IMR-90 (cell line): ENCODE measurements at regions not wholly inside any gene's neighbourhood (a gene's known extent, or its start where the extent isn't known, plus 50 kb on each side); places are given as distances from the start of the nearest gene placed in this dataset.

Experiments
- ATAC-seq: fragments of 200-7000 bp; cut with Tn5 transposase; 2 replicates; pipeline ENCODE4 v1.9.1; 2020; ENCODE audit warnings: low read depth, mild to moderate bottlenecking, moderate library complexity
- BruUV-seq: library from RNA; stranded (reverse); fragments of 400-500 nt; replicated peaks from 2 replicates; lab custom pipeline; 2021; lab: Mats Ljungman, UMichigan
- CTCF ChIA-PET: fragments of 300-600 bp; formaldehyde crosslinking; extraction: SDS; loops from one replicate; lab custom pipeline; 2021; ENCODE audit warnings: antibody characterized with exemption; lab: Yijun Ruan, JAX
- POLR2A ChIA-PET: fragments of 300-600 bp; sonication (Branson Sonifier 250); formaldehyde crosslinking; loops from one replicate; lab custom pipeline; 2022; ENCODE audit warnings: antibody characterized with exemption; ENCODE audit not compliant: unreplicated experiment; lab: Charles Lee
- DNase-seq: peaks from one replicate; pipeline ENCODE4 v3.0.0; 2013
- H2AFZ ChIP-seq: replicated peaks from 2 replicates; pipeline ENCODE3; 2013; ENCODE audit warnings: low read length, mild to moderate bottlenecking; ENCODE audit not compliant: poor library complexity
- H2AK5ac ChIP-seq: 2 replicates; pipeline ENCODE4 v1.6.1; 2013; ENCODE audit warnings: low read depth, low read length, inconsistent platforms
- H2AK9ac ChIP-seq: replicated peaks from 2 replicates; pipeline ENCODE3; 2013; ENCODE audit warnings: mild to moderate bottlenecking, low read depth, low read length, moderate library complexity; ENCODE audit not compliant: poor library complexity
- H2BK120ac ChIP-seq: 2 replicates; pipeline ENCODE4 v1.6.1; 2013; ENCODE audit warnings: low read depth, low read length, inconsistent platforms
- H2BK15ac ChIP-seq: 3 replicates; pipeline ENCODE4 v1.6.1; 2013; ENCODE audit warnings: low read depth, low read length, inconsistent platforms
- H2BK20ac ChIP-seq: 2 replicates; pipeline ENCODE4 v1.6.1; 2013; ENCODE audit warnings: low read depth, mild to moderate bottlenecking, inconsistent platforms, low read length, moderate library complexity
- H2BK5ac ChIP-seq: 2 replicates; pipeline ENCODE4 v1.6.1; 2013; ENCODE audit warnings: mild to moderate bottlenecking, low read depth, low read length, inconsistent platforms; ENCODE audit not compliant: poor library complexity, severe bottlenecking
- H3K14ac ChIP-seq: replicated peaks from 2 replicates; pipeline ENCODE4 v1.6.1; 2013; ENCODE audit warnings: low read depth, low read length, inconsistent platforms
- H3K18ac ChIP-seq: 2 replicates; pipeline ENCODE4 v1.6.1; 2013; ENCODE audit warnings: low read depth, low read length, control low read depth
- H3K23ac ChIP-seq: 2 replicates; pipeline ENCODE4 v1.6.1; 2013; ENCODE audit warnings: low read depth, low read length, inconsistent platforms
- H3K27ac ChIP-seq: 2 replicates; pipeline ENCODE4 v1.5.1; 2013; ENCODE audit warnings: mild to moderate bottlenecking, control low read depth, low read length; ENCODE audit not compliant: insufficient read depth
- H3K27me3 ChIP-seq: 2 replicates; pipeline ENCODE4 v1.6.1; 2013; ENCODE audit warnings: low read length; ENCODE audit not compliant: control insufficient read depth, insufficient read depth
- H3K36me3 ChIP-seq: 2 replicates; pipeline ENCODE4 v1.6.1; 2013; ENCODE audit warnings: low read length, mixed read lengths; ENCODE audit not compliant: control insufficient read depth, insufficient read depth
- H3K4ac ChIP-seq: 2 replicates; pipeline ENCODE4 v1.6.1; 2013; ENCODE audit warnings: low read depth, low read length, inconsistent platforms
- H3K4me1 ChIP-seq: 2 replicates; pipeline ENCODE4 v1.6.1; 2013; ENCODE audit warnings: low read length, mixed read lengths; ENCODE audit not compliant: control insufficient read depth, insufficient read depth
- H3K4me2 ChIP-seq: 2 replicates; pipeline ENCODE4 v1.6.1; 2013; ENCODE audit warnings: low read depth, mild to moderate bottlenecking, control low read depth, low read length, moderate library complexity
- H3K4me3 ChIP-seq: 2 replicates; pipeline ENCODE4 v1.5.1; 2013; ENCODE audit warnings: low read depth, mild to moderate bottlenecking, control low read depth, low read length, moderate library complexity; ENCODE audit not compliant: insufficient read depth
- H3K56ac ChIP-seq: 2 replicates; pipeline ENCODE4 v1.6.1; 2013; ENCODE audit warnings: low read length, inconsistent platforms; ENCODE audit not compliant: insufficient read depth; ENCODE audit errors: extremely low read depth
- H3K79me1 ChIP-seq, 2 experiments: 2 replicates each; pipeline ENCODE4 v1.6.1; 2013; ENCODE audit warnings: low read length in 2 of 2, inconsistent platforms in 1 of 2, low read depth in 1 of 2
- H3K9ac ChIP-seq: 2 replicates; pipeline ENCODE4 v1.6.1; 2013; ENCODE audit warnings: low read depth, low read length, control low read depth
- H3K9me1 ChIP-seq: 2 replicates; pipeline ENCODE4 v1.6.1; 2013; ENCODE audit warnings: low read length, inconsistent platforms; ENCODE audit not compliant: insufficient read depth
- H3K9me3 ChIP-seq: 2 replicates; pipeline ENCODE4 v1.6.1; 2013; ENCODE audit warnings: low read length; ENCODE audit not compliant: control insufficient read depth, insufficient read depth
- H4K20me1 ChIP-seq: 2 replicates; pipeline ENCODE4 v1.6.1; 2013; ENCODE audit warnings: low read length, inconsistent platforms; ENCODE audit not compliant: insufficient read depth
- H4K5ac ChIP-seq: 2 replicates; pipeline ENCODE4 v1.6.1; 2013; ENCODE audit warnings: mild to moderate bottlenecking, low read depth, low read length, control low read depth
- H4K8ac ChIP-seq, 2 experiments: 2 replicates each; pipeline ENCODE4 v1.6.1; 2013; ENCODE audit warnings: low read depth in 2 of 2, low read length in 2 of 2, control low read depth in 1 of 2, inconsistent platforms in 1 of 2
- H4K91ac ChIP-seq: 2 replicates; pipeline ENCODE4 v1.6.1; 2013; ENCODE audit warnings: low read depth, low read length, inconsistent platforms; ENCODE audit not compliant: insufficient read depth
- MAFK ChIP-seq: IDR thresholded peaks from 2 replicates; pipeline ENCODE4 v1.6.1; 2012; ENCODE audit warnings: low read depth, low read length, improper control_type of control experiment
- RAD21 ChIP-seq: IDR thresholded peaks from 2 replicates; pipeline ENCODE4 v1.6.1; 2012; ENCODE audit warnings: low read length, improper control_type of control experiment
- WGBS, 2 experiments: methylation state at CpG; one replicate each; pipeline versions ENCODE4 v1.1.5 to v1.1.7; 2013; ENCODE audit warnings: missing lambda C conversion rate in 2 of 2; ENCODE audit not compliant: insufficient read length in 1 of 2; ENCODE audit errors: extremely low coverage in 2 of 2; 5-methylcytosine and 5-hydroxymethylcytosine counted together
- dilution Hi-C: fragments of 300-500 bp; cut with HindIII; formaldehyde crosslinking; loops from one replicate; pipeline ENCODE4 v1.14.3; 2018; ENCODE audit warnings: low sequenced_read_pairs; ENCODE audit not compliant: unreplicated experiment
- in situ Hi-C: fragments of 300-500 bp; cut with MboI; formaldehyde crosslinking; loops from 3 replicates; pipeline ENCODE4 v1.14.3; 2019; ENCODE audit warnings: low sequenced_read_pairs, inconsistent platforms, mixed read lengths
- intact Hi-C: fragments of 100-400 bp; cut with micrococcal nuclease; formaldehyde crosslinking; loops from 2 replicates; pipeline ENCODE4 v1.10.0; 2022
- TF ChIP-seq, protein P1 (sequence below): conservative IDR thresholded peaks from 2 replicates; pipeline ENCODE4 v1.5.1; 2012; ENCODE audit warnings: mild to moderate bottlenecking, low read depth, low read length, improper control_type of control experiment

DNA sequence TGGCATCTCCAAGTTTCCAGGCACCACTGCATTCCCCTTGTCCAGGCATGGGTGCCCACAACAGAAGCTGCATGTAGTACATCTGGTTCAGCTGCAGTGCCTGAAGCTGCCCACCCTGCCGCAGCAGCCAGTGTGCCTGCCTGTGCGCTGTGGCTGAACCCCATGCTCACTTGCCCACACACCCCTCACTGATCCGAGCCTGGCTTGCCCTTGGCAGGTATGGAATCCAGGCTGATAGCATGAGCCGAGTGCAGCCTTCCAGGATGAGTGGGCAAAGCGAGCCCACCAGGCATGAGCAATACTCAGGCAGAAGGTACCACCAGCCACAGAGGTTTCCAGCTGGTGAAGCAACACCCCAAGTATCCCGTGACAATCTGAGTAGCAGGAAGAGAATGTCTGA, 280.3 kb upstream of the KLF12 start:
- H4K8ac ChIP-seq: no peak overlapping the region
- H3K18ac ChIP-seq: no peak overlapping the region
- H3K27me3 ChIP-seq: no peaks in the 10 kb centered on the region; the same call in 1 of the 2 replicates
- H2BK20ac ChIP-seq: no peak overlapping the region
- H3K9ac ChIP-seq: no peak overlapping the region
- H2AK5ac ChIP-seq: no peak overlapping the region
- H2BK15ac ChIP-seq: no peak overlapping the region
- CTCF ChIA-PET: no interaction called here
- in situ Hi-C loops: no loop called here
- H3K4me3 ChIP-seq: no peak overlapping the region
- TF ChIP-seq RAD21 (no peak), MAFK (no peak)
- TF ChIP-seq, protein P1, sequence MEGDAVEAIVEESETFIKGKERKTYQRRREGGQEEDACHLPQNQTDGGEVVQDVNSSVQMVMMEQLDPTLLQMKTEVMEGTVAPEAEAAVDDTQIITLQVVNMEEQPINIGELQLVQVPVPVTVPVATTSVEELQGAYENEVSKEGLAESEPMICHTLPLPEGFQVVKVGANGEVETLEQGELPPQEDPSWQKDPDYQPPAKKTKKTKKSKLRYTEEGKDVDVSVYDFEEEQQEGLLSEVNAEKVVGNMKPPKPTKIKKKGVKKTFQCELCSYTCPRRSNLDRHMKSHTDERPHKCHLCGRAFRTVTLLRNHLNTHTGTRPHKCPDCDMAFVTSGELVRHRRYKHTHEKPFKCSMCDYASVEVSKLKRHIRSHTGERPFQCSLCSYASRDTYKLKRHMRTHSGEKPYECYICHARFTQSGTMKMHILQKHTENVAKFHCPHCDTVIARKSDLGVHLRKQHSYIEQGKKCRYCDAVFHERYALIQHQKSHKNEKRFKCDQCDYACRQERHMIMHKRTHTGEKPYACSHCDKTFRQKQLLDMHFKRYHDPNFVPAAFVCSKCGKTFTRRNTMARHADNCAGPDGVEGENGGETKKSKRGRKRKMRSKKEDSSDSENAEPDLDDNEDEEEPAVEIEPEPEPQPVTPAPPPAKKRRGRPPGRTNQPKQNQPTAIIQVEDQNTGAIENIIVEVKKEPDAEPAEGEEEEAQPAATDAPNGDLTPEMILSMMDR: no peak
- no peak overlapping the region for H3K56ac ChIP-seq
- H2AFZ ChIP-seq: no peak overlapping the region
- DNase-seq (no peak), ATAC-seq (no peak)
- 79% methylated on average over 2 of the region's 6 CpGs; no CpG with 5 or more reads in 1 of the 2 experiments for WGBS, 2 experiments
- H4K20me1 ChIP-seq: no peaks in the 10 kb centered on the region
- no peak overlapping the region for H3K4me2 ChIP-seq
- no peaks in the 10 kb centered on the region for H3K4me1 ChIP-seq
- dilution Hi-C loops: no loop called here
- H2AK9ac ChIP-seq: no peak overlapping the region
- H2BK5ac ChIP-seq: no peak overlapping the region
- H3K23ac ChIP-seq: no peak overlapping the region
- H2BK120ac ChIP-seq: no peak overlapping the region
- no peaks in the 10 kb centered on the region for H3K36me3 ChIP-seq
- H3K9me1 ChIP-seq: no peaks in the 10 kb centered on the region
- H3K79me1 ChIP-seq: no peaks in the 10 kb centered on the region
- no peak overlapping the region for H4K5ac ChIP-seq
- H3K14ac ChIP-seq: no peak overlapping the region
- H3K4ac ChIP-seq: no peak overlapping the region
- intact Hi-C loops: no loop called here
- no peak overlapping the region for H4K91ac ChIP-seq
- no peak overlapping the region for H3K27ac ChIP-seq
- no TSS peak for BruUV-seq
- POLR2A ChIA-PET: no interaction called here
- H3K9me3 ChIP-seq: no peaks in the 10 kb centered on the region
